ENCODE measurements at regions not wholly inside any gene's neighbourhood (a gene's known extent, or its start where the extent isn't known, plus 50 kb on each side); places are given as distances from the start of the nearest gene placed in this dataset.

GRCh38 chr19:46920362-46920761 lies 59.6 kb downstream of the ARHGAP35 start:
- no peak for ATAC-seq
- TF ChIP-seq CSDC2 (CRISPR knock-in tag; IDR thresholded peaks at IDR 0.05): no peak
- no peak for TF ChIP-seq ZNF70 (CRISPR knock-in tag; IDR thresholded peaks at IDR 0.05)
- no peak for TF ChIP-seq ESRRG (CRISPR knock-in tag; IDR thresholded peaks at IDR 0.05)
- TF ChIP-seq SNAI2 (CRISPR knock-in tag; IDR thresholded peaks at IDR 0.05): no peak
- TF ChIP-seq ZFP30 (CRISPR knock-in tag; IDR thresholded peaks at IDR 0.05): no peak
- TF ChIP-seq ARNTL (CRISPR knock-in tag; IDR thresholded peaks at IDR 0.05; ENCODE audit: borderline replicate concordance, low read depth): no peak
- TF ChIP-seq BACH2 (CRISPR knock-in tag; IDR thresholded peaks at IDR 0.05; ENCODE audit: borderline replicate concordance): no peak
- TF ChIP-seq POU6F1 (CRISPR knock-in tag; IDR thresholded peaks at IDR 0.05; ENCODE audit: borderline replicate concordance, low read depth): no peak
- TF ChIP-seq PATZ1 (CRISPR knock-in tag; IDR thresholded peaks at IDR 0.05; ENCODE audit: borderline replicate concordance): no peak
- TF ChIP-seq ZNF8 (CRISPR knock-in tag; IDR thresholded peaks at IDR 0.05): no peak
- TF ChIP-seq GLIS3 (CRISPR knock-in tag; IDR thresholded peaks at IDR 0.05): no peak
- TF ChIP-seq TSHZ2 (CRISPR knock-in tag; IDR thresholded peaks at IDR 0.05): no peak
- TF ChIP-seq TCF4 (CRISPR knock-in tag; IDR thresholded peaks at IDR 0.05; ENCODE audit: borderline replicate concordance): no peak
- TF ChIP-seq CSRNP3 (CRISPR knock-in tag; IDR thresholded peaks at IDR 0.05): no peak
- TF ChIP-seq ZFP3 (CRISPR knock-in tag; IDR thresholded peaks at IDR 0.05): no peak
- no peak for TF ChIP-seq ISL1 (CRISPR knock-in tag; IDR thresholded peaks at IDR 0.05)
- TF ChIP-seq ZC3H10 (CRISPR knock-in tag; IDR thresholded peaks at IDR 0.05): no peak
- TF ChIP-seq RARB (CRISPR knock-in tag; IDR thresholded peaks at IDR 0.05): no peak

- ATAC-seq: no peak
- TF ChIP-seq ESRRG (CRISPR knock-in tag; IDR thresholded peaks at IDR 0.05) (no peak), CSDC2 (CRISPR knock-in tag; IDR thresholded peaks at IDR 0.05) (no peak), POU6F1 (CRISPR knock-in tag; IDR thresholded peaks at IDR 0.05; ENCODE audit: borderline replicate concordance, low read depth) (no peak), ZC3H10 (CRISPR knock-in tag; IDR thresholded peaks at IDR 0.05) (no peak), ISL1 (CRISPR knock-in tag; IDR thresholded peaks at IDR 0.05) (no peak), ZNF8 (CRISPR knock-in tag; IDR thresholded peaks at IDR 0.05) (no peak), PPARA (CRISPR knock-in tag; IDR thresholded peaks at IDR 0.05; ENCODE audit: borderline replicate concordance) (no peak), OSR1 (CRISPR knock-in tag; IDR thresholded peaks at IDR 0.05) (no peak), CREB5 (CRISPR knock-in tag; IDR thresholded peaks at IDR 0.05; ENCODE audit: low read depth) (no peak)
These were observed 60.3 kb downstream of the ARHGAP35 start for GRCh38 chr19:46921071-46921470.
